Activated CD8-positive, alpha-beta T cell treated with anti-CD3 and anti-CD28 coated beads for 36 hours (primary cell): ENCODE measurements at regions not wholly inside any gene's neighbourhood (a gene's known extent, or its start where the extent isn't known, plus 50 kb on each side); places are given as distances from the start of the nearest gene placed in this dataset.

ENCODE experiments used
- ATAC-seq: fragments of 200-7000 bp; cut with Tn5 transposase; one replicate; pipeline ENCODE4 v1.10.0; 2021; ENCODE audit warnings: mild to moderate bottlenecking, moderate library complexity
- CTCF ChIA-PET: fragments of 350-600 bp; sonication (Branson Sonifier 250); formaldehyde crosslinking; loops from one replicate; lab custom pipeline; 2021; ENCODE audit warnings: antibody characterized with exemption; lab: Charles Lee
- POLR2A ChIA-PET: fragments of 350-600 bp; sonication (Branson Sonifier 250); formaldehyde crosslinking; loops from one replicate; lab custom pipeline; 2021; ENCODE audit warnings: antibody characterized with exemption; lab: Charles Lee
- DNase-seq: peaks from one replicate; pipeline ENCODE4 v3.0.0-alpha.2; 2020
- H3K27ac Mint-ChIP-seq: one replicate; pipeline ENCODE4 v1.8.0; 2021; ENCODE audit warnings: mild to moderate bottlenecking, mixed read lengths
- H3K27me3 Mint-ChIP-seq: one replicate; pipeline ENCODE4 v1.8.0; 2021; ENCODE audit warnings: mixed read lengths
- H3K36me3 Mint-ChIP-seq: one replicate; pipeline ENCODE4 v1.8.0; 2021; ENCODE audit warnings: low read depth, mixed read lengths
- H3K4me1 Mint-ChIP-seq: one replicate; pipeline ENCODE4 v1.8.0; 2021; ENCODE audit warnings: low read depth, mixed read lengths
- H3K4me3 Mint-ChIP-seq: one replicate; pipeline ENCODE4 v1.8.0; 2021; ENCODE audit warnings: mild to moderate bottlenecking, moderate library complexity, mixed read lengths
- H3K9me3 Mint-ChIP-seq: one replicate; pipeline ENCODE4 v1.8.0; 2021; ENCODE audit warnings: mixed read lengths
- intact Hi-C: fragments of 100-400 bp; cut with micrococcal nuclease; formaldehyde crosslinking; loops from one replicate; pipeline ENCODE4 v1.10.0; 2022
- TF ChIP-seq, protein P1 (sequence below): fragments of 200-600 bp; IDR thresholded peaks from one replicate; pipeline ENCODE4 v1.8.0; 2022; ENCODE audit warnings: antibody characterized with exemption, mild to moderate bottlenecking

DNA sequence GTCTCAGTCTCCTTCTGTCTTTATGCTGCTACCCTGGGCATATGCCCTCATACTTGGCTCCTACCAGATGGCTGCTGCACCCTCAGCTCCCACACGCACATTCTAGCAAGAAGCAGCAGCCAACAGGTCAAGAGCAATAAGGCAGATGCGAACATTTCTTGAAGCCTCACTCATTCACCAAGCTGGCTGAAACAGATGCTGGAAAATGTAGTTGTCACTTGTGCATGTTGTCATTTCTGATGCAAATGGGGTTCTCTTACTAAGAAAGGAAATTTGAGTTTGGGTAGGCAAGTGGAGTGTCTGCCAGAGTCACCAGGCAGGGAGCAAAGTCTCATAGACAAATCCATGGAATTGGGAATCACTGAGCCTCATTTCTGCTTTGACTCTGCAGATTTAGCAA is 57.4 kb upstream of the SORBS2 start:
- POLR2A ChIA-PET, result no interaction called here
- H3K4me3 Mint-ChIP-seq, result no peak overlapping the region
- no peaks in the 10 kb centered on the region for H3K4me1 Mint-ChIP-seq
- no peaks in the 10 kb centered on the region for H3K9me3 Mint-ChIP-seq
- intact Hi-C loops, result no loop called here
- H3K27me3 Mint-ChIP-seq, result no peaks in the 10 kb centered on the region
- CTCF ChIA-PET, result no interaction called here
- H3K27ac Mint-ChIP-seq, result no peak overlapping the region
- no peak for ATAC-seq
- DNase-seq, result no peak
- TF ChIP-seq, protein P1, sequence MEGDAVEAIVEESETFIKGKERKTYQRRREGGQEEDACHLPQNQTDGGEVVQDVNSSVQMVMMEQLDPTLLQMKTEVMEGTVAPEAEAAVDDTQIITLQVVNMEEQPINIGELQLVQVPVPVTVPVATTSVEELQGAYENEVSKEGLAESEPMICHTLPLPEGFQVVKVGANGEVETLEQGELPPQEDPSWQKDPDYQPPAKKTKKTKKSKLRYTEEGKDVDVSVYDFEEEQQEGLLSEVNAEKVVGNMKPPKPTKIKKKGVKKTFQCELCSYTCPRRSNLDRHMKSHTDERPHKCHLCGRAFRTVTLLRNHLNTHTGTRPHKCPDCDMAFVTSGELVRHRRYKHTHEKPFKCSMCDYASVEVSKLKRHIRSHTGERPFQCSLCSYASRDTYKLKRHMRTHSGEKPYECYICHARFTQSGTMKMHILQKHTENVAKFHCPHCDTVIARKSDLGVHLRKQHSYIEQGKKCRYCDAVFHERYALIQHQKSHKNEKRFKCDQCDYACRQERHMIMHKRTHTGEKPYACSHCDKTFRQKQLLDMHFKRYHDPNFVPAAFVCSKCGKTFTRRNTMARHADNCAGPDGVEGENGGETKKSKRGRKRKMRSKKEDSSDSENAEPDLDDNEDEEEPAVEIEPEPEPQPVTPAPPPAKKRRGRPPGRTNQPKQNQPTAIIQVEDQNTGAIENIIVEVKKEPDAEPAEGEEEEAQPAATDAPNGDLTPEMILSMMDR, result no peak
- no peaks in the 10 kb centered on the region for H3K36me3 Mint-ChIP-seq

DNA sequence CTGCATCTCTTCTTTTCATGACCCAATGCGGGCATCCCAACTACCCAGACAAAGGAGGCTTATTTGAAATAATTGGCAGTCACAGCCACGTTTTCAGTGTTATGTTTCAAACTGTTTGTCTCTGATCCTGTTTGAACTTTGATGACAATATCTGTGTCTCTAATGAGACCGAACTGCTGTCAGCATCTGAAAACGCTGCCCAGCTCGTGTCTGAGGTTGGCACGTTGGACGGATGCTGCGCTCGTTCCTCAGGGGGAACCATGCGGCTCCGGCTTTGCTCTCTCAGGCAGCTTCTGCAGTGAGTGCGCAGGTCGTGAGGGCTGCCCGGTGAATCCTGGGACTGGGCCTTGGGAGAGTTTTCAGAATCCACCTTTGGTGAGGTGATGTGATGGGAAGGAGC is 58.4 kb upstream of the SORBS2 start:
- POLR2A ChIA-PET, result no interaction called here
- H3K9me3 Mint-ChIP-seq, result no peaks in the 10 kb centered on the region
- H3K27ac Mint-ChIP-seq, result no peak overlapping the region
- H3K36me3 Mint-ChIP-seq, result no peaks in the 10 kb centered on the region
- DNase-seq (no peak), ATAC-seq (no peak)
- CTCF ChIA-PET, result no interaction called here
- H3K4me1 Mint-ChIP-seq, result no peaks in the 10 kb centered on the region
- TF ChIP-seq, protein P1, result no peak
- intact Hi-C loops, result no loop called here
- H3K4me3 Mint-ChIP-seq, result no peak overlapping the region
- no peaks in the 10 kb centered on the region for H3K27me3 Mint-ChIP-seq

DNA sequence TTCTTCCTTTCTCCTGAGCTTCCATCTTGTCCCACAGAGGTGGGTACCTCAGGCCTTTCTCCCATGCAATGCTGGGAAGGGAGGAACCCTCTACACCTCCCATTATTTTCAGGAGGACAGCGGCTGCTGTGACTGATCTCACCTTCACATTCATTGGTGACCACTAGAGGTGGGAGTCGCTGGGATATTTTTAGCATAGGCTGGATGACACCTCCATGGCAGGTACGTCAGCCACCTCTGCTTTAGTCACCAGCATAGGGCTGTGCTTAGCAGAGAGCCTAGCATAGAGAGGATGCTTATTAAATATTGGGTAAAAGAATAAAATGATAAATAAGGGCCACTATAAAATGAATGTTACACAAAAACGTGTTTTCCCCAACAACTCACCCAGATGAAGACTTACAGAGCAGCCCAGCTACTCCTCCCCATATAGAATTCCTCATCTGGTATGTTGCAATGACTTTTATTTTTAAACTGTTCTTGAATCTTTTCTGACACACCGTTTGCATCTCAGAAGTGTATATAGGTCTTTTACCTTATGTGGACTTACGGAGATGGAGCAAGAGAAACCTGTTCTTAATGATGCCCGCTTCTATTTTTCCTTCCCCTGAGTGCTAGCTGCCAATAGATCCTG is 60.9 kb upstream of the SORBS2 start:
- Mint-ChIP-seq H3K9me3 (no peaks in the 10 kb centered on the region), H3K4me1 (no peaks in the 10 kb centered on the region), H3K27ac (no peak overlapping the region), H3K4me3 (no peak overlapping the region), H3K36me3 (no peaks in the 10 kb centered on the region), H3K27me3 (no peaks in the 10 kb centered on the region)
- ATAC-seq, result no peak
- ChIA-PET CTCF (no interaction called here), POLR2A (no interaction called here)
- DNase-seq, result no peak
- TF ChIP-seq, protein P1, result no peak
- intact Hi-C loops, result no loop called here

DNA sequence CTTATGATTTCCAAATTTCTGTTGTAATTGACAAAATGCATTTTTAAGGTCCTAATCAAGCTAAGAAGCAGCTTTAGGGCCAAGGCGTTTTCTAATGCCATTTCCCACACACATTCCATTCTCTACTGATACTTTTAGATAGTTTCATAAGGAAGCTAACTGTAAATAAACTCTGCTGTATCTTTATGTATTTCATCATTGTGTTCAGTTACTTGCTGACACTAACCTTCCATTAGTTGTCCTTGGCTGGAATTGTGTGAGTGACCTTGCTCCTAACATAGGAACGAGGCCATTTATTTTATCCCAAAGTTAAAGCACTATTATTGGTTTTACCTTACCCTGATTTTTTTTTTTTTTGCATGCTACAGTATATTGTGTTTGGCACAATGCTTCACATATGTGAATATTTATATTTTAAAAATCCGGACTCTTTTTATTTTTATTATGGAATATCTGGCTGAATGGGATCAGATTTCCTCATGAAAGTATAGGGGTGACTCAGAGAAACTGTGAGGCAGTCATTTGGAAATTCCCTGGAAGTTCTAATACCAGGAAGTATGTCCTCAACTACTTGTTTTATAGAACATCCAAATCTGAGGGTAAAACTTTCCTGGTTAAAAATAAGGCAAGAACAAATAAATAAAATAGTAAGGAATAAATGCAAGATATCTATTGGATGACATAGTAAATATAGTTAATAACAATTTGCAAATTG is 62.7 kb upstream of the SORBS2 start:
- POLR2A ChIA-PET, result no interaction called here

More for the DNA sequence above, 62.7 kb upstream of the SORBS2 start:
- ATAC-seq, result no peak
- Mint-ChIP-seq H3K36me3 (no peaks in the 10 kb centered on the region), H3K4me1 (no peaks in the 10 kb centered on the region), H3K27ac (no peak overlapping the region), H3K9me3 (no peaks in the 10 kb centered on the region), H3K4me3 (no peak overlapping the region), H3K27me3 (no peaks in the 10 kb centered on the region)
- TF ChIP-seq, protein P1, result no peak
- CTCF ChIA-PET, result no interaction called here
- intact Hi-C loops, result no loop called here
- DNase-seq, result no peak
